Endothelial cell of umbilical vein (primary cell): ENCODE measurements at regions not wholly inside any gene's neighbourhood (a gene's known extent, or its start where the extent isn't known, plus 50 kb on each side); places are given as distances from the start of the nearest gene placed in this dataset.

ENCODE experiments used
- BruUV-seq: library from RNA; stranded (reverse); fragments of 400-500 nt; replicated peaks from 2 replicates; lab custom pipeline; 2021; lab: Mats Ljungman, UMichigan
- CTCF ChIA-PET: fragments of 300-600, 350-600 bp; sonication (Branson Sonifier 250); formaldehyde crosslinking; loops from one replicate; lab custom pipeline; 2021; ENCODE audit warnings: antibody characterized with exemption, inconsistent platforms; lab: Charles Lee
- POLR2A ChIA-PET: fragments of 300-600, 350-600 bp; sonication (Branson Sonifier 250); formaldehyde crosslinking; loops from one replicate; lab custom pipeline; 2021; ENCODE audit warnings: antibody characterized with exemption, inconsistent platforms; lab: Charles Lee
- DNase-seq: peaks from one replicate; pipeline ENCODE4 v3.0.0-alpha.2; 2011; ENCODE audit warnings: low read depth, low spot score
- FAIRE-seq: peaks from 2 replicates; lab custom pipeline; 2011; peaks lifted over from hg19 to GRCh38; lab: Jason Lieb, UNC
- H2AFZ ChIP-seq: 2 replicates; pipeline ENCODE4 v1.6.0; 2012; ENCODE audit warnings: low read depth, low read length, control low read depth, inconsistent platforms
- H3K27ac ChIP-seq: 2 replicates; pipeline ENCODE4 v1.5.1; 2011; ENCODE audit warnings: low read depth, mild to moderate bottlenecking, control low read depth, low read length, moderate library complexity; ENCODE audit not compliant: insufficient read depth
- H3K27me3 ChIP-seq, 2 experiments: 2 replicates each; pipeline versions ENCODE4 v1.6.0 to v1.6.1; 2011; ENCODE audit warnings: low read length in 2 of 2, mixed read lengths in 1 of 2; ENCODE audit not compliant: control insufficient read depth in 2 of 2, insufficient read depth in 2 of 2
- H3K36me3 ChIP-seq, 2 experiments: 2 replicates in 1 of 2; 3 replicates in 1 of 2; pipeline ENCODE4 v1.5.1; 2011; ENCODE audit warnings: low read length in 2 of 2, mild to moderate bottlenecking in 1 of 2, moderate library complexity in 1 of 2; ENCODE audit not compliant: control insufficient read depth in 2 of 2, insufficient read depth in 2 of 2; ENCODE audit errors: extremely low read depth in 1 of 2
- H3K4me1 ChIP-seq: 3 replicates; pipeline ENCODE4 v1.5.1; 2011; ENCODE audit warnings: mild to moderate bottlenecking, low read length; ENCODE audit not compliant: control insufficient read depth, insufficient read depth; ENCODE audit errors: extremely low read depth
- H3K4me2 ChIP-seq: 2 replicates; pipeline ENCODE4 v1.6.1; 2011; ENCODE audit warnings: low read length, control low read depth, mixed read lengths; ENCODE audit not compliant: insufficient read depth
- H3K4me3 ChIP-seq, 3 experiments: fragments of 200-600 bp in 1 of 3; sonication (generic), shearing (Covaris generic) in 1 of 3; replicated peaks in 1 of 3; 2 replicates each; pipeline ENCODE4 v1.5.1; 2011 to 2016; ENCODE audit warnings: control low read depth in 3 of 3, low read length in 3 of 3, mild to moderate bottlenecking in 2 of 3, inconsistent platforms in 1 of 3, low read depth in 1 of 3, moderate library complexity in 1 of 3; ENCODE audit not compliant: insufficient read depth in 1 of 3
- H3K79me2 ChIP-seq: 2 replicates; pipeline ENCODE4 v1.6.0; 2012; ENCODE audit warnings: low read length, inconsistent platforms; ENCODE audit not compliant: control insufficient read depth, insufficient read depth
- H3K9ac ChIP-seq: replicated peaks from 2 replicates; pipeline ENCODE3; 2011; ENCODE audit warnings: low read length, control low read depth; ENCODE audit not compliant: insufficient read depth; ENCODE audit errors: extremely low read depth
- H3K9me1 ChIP-seq: replicated peaks from 3 replicates; pipeline ENCODE4 v1.6.0; 2011; ENCODE audit warnings: mild to moderate bottlenecking, low read length; ENCODE audit not compliant: control insufficient read depth, insufficient read depth; ENCODE audit errors: extremely low read depth
- H3K9me3 ChIP-seq: replicated peaks from 2 replicates; pipeline ENCODE4 v1.5.1; 2012; ENCODE audit warnings: low read length, inconsistent platforms; ENCODE audit not compliant: control insufficient read depth, insufficient read depth
- H4K20me1 ChIP-seq: replicated peaks from 2 replicates; pipeline ENCODE3; 2011; ENCODE audit warnings: mild to moderate bottlenecking, low read length; ENCODE audit not compliant: control insufficient read depth, insufficient read depth; ENCODE audit errors: extremely low read depth
- CTCF ChIP-seq, 2 donors: IDR thresholded peaks; 1 replicate in 1 of 2; 2 replicates in 1 of 2; pipeline ENCODE4 v1.5.1; 2011; ENCODE audit warnings: low read length in 2 of 2, mild to moderate bottlenecking in 2 of 2, moderate library complexity in 2 of 2, control low read depth in 1 of 2, inconsistent platforms in 1 of 2, low read depth in 1 of 2; ENCODE audit not compliant: insufficient read depth in 1 of 2; ENCODE audit errors: extremely low read depth in 1 of 2
- EZH2 ChIP-seq: IDR thresholded peaks from 2 replicates; pipeline ENCODE4 v1.6.1; 2012; ENCODE audit warnings: borderline replicate concordance, low read depth, mild to moderate bottlenecking, moderate library complexity, low read length, inconsistent platforms; ENCODE audit not compliant: severe bottlenecking
- FOS ChIP-seq: IDR thresholded peaks from 2 replicates; pipeline ENCODE4 v1.6.1; 2011; ENCODE audit warnings: mild to moderate bottlenecking, low read length, moderate library complexity, borderline replicate concordance; ENCODE audit not compliant: insufficient read depth
- GATA2 ChIP-seq: IDR thresholded peaks from 2 replicates; pipeline ENCODE4 v1.7.0; 2011; ENCODE audit warnings: low read depth, mild to moderate bottlenecking, moderate library complexity, mixed read lengths, low read length; ENCODE audit not compliant: insufficient read length, insufficient read depth
- JUN ChIP-seq: IDR thresholded peaks from 2 replicates; pipeline ENCODE4 v1.6.1; 2011; ENCODE audit warnings: borderline replicate concordance, low read depth; ENCODE audit not compliant: insufficient read length, insufficient read depth
- MAX ChIP-seq: IDR thresholded peaks from 2 replicates; pipeline ENCODE4 v1.6.1; 2011; ENCODE audit not compliant: insufficient read depth, insufficient read length
- MYC ChIP-seq: IDR thresholded peaks from one replicate; pipeline ENCODE4 v1.6.1; 2011; ENCODE audit warnings: mild to moderate bottlenecking, low read depth, low read length
- POLR2A ChIP-seq: IDR thresholded peaks from 2 replicates; pipeline ENCODE4 v1.6.1; 2012; ENCODE audit warnings: low read depth, mild to moderate bottlenecking, control low read depth, low read length
- POLR2AphosphoS5 ChIP-seq: IDR thresholded peaks from 2 replicates; pipeline ENCODE4 v1.6.1; 2012; ENCODE audit warnings: low read depth, mild to moderate bottlenecking, control low read depth, low read length, moderate library complexity; ENCODE audit not compliant: insufficient read depth
- dilution Hi-C: fragments of 300-500 bp; cut with MboI; formaldehyde crosslinking; loops from one replicate; pipeline ENCODE4 v1.15.0; 2019; ENCODE audit warnings: low sequenced_read_pairs; ENCODE audit not compliant: extremely low pct_ligation_motif_present
- intact Hi-C: fragments of 100-400 bp; cut with micrococcal nuclease; formaldehyde crosslinking; loops from one replicate; pipeline ENCODE4 v1.10.0; 2022

- Histone ChIP-seq H3K9me1 (no peaks in the 10 kb centered on the region), H4K20me1 (no peaks in the 10 kb centered on the region), H3K27me3 (no peaks in the 10 kb centered on the region), H3K27ac (no peak overlapping the region), H2AFZ (no peak overlapping the region), H3K9me3 (no peaks in the 10 kb centered on the region), H3K79me2 (no peaks in the 10 kb centered on the region), H3K4me1 (no peaks in the 10 kb centered on the region), H3K4me2 (no peak overlapping the region), H3K36me3 (no peaks in the 10 kb centered on the region), H3K9ac (no peak overlapping the region), H3K4me3 (no peak overlapping the region)
- no TSS peak for BruUV-seq
- no peak for FAIRE-seq
- no peak for DNase-seq
- TF ChIP-seq EZH2 (no peak), POLR2AphosphoS5 (no peak), CTCF (IDR thresholded peaks at IDR 0.05; ENCODE audit: extremely low read depth in 1 of 2, insufficient read depth in 1 of 2, low read depth in 1 of 2, low read length in 2 of 2) (no peak), MAX (no peak), JUN (no peak), FOS (no peak), MYC (no peak), POLR2A (no peak), GATA2 (no peak)
- POLR2A ChIA-PET, result no interaction called here
- CTCF ChIA-PET, result no interaction called here
- intact Hi-C loops, result no loop called here
- dilution Hi-C loops, result no loop called here
Observed at GRCh38 chr13:79906345-79906744, 425.4 kb downstream of the NDFIP2 start.
